ENCODE measurements at regions not wholly inside any gene's neighbourhood (a gene's known extent, or its start where the extent isn't known, plus 50 kb on each side); places are given as distances from the start of the nearest gene placed in this dataset.

DNA sequence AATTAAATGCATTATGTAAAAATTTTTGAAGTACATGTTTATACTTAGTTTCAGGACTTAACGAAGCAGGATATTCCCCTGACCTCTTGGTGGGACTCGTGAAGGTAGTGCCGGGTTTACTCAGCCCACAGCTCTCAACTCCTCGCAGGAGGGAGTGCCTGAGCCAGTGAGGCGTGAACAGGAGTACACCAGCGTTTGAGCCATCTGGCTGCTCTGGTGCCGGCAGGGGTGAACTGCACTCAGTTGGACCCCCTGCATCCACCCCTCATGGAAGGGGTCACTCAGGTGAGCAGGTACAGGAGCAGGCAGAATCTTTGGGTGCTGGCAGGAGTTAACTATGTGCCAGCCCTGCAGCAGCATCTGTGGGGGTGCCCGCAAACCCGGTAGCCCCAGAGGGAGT lies 625.1 kb upstream of the PCDH15 start:
- H3K4me2 ChIP-seq: no peak overlapping the region
- intact Hi-C loops (cut with micrococcal nuclease; ENCODE audit: unreplicated experiment): no loop called here
- H3K9me3 ChIP-seq (ENCODE audit: insufficient read depth, low read depth): no peaks in the 10 kb centered on the region
- 0 out of 2 replicates have a peak overlapping the region, but pooled peaks have one; percentile 13 for H2AFZ ChIP-seq
- no peaks in the 10 kb centered on the region for H4K20me1 ChIP-seq (ENCODE audit: insufficient read depth)
- H3K4me1 ChIP-seq (replicated peaks; ENCODE audit: insufficient read depth): no peaks in the 10 kb centered on the region
- no peaks in the 10 kb centered on the region for H3F3A ChIP-seq (ENCODE audit: insufficient read depth, low read depth)
- no peak for DNase-seq
- no peaks in the 10 kb centered on the region for H3K9me2 ChIP-seq (ENCODE audit: insufficient read depth)
- ChIA-PET POLR2A (ENCODE audit: unreplicated experiment) (no interaction called here), CTCF (no interaction called here)
- H3K79me2 ChIP-seq (ENCODE audit: low read depth): no peaks in the 10 kb centered on the region
- no peaks in the 10 kb centered on the region for H3K36me3 ChIP-seq (ENCODE audit: low read depth)
- no TSS peak for BruUV-seq (replicated peaks)
- H3K27me3 ChIP-seq (ENCODE audit: insufficient read depth, low read depth): no peaks in the 10 kb centered on the region
- TF ChIP-seq CTCF (conservative IDR thresholded peaks at IDR 0.05) (no peak), EZH2 (IDR thresholded peaks at IDR 0.05; ENCODE audit: low read depth) (no peak)
- H3K4me3 ChIP-seq: no peak overlapping the region
- H3K27ac ChIP-seq: no peak overlapping the region

- no peaks in the 10 kb centered on the region for H3K9me3 ChIP-seq (ENCODE audit: insufficient read depth, low read depth)
- no peaks in the 10 kb centered on the region for H3K9me2 ChIP-seq (ENCODE audit: insufficient read depth)
- H3K27me3 ChIP-seq (ENCODE audit: insufficient read depth, low read depth): no peaks in the 10 kb centered on the region
- no peak overlapping the region for H3K4me3 ChIP-seq
- no peak for DNase-seq
- no peaks in the 10 kb centered on the region for H3F3A ChIP-seq (ENCODE audit: insufficient read depth, low read depth)
- no peak overlapping the region for H2AFZ ChIP-seq
- no TSS peak for BruUV-seq (replicated peaks)
- POLR2A ChIA-PET (ENCODE audit: unreplicated experiment): no interaction called here
- TF ChIP-seq CTCF (conservative IDR thresholded peaks at IDR 0.05) (no peak), EZH2 (IDR thresholded peaks at IDR 0.05; ENCODE audit: low read depth) (no peak)
- H4K20me1 ChIP-seq (ENCODE audit: insufficient read depth): no peaks in the 10 kb centered on the region
- intact Hi-C loops (cut with micrococcal nuclease; ENCODE audit: unreplicated experiment): no loop called here
- CTCF ChIA-PET: no interaction called here
- no peaks in the 10 kb centered on the region for H3K36me3 ChIP-seq (ENCODE audit: low read depth)
- H3K27ac ChIP-seq: no peak overlapping the region
- H3K79me2 ChIP-seq (ENCODE audit: low read depth): no peaks in the 10 kb centered on the region
- no peaks in the 10 kb centered on the region for H3K4me1 ChIP-seq (replicated peaks; ENCODE audit: insufficient read depth)
- H3K4me2 ChIP-seq: no peak overlapping the region
Observed at GRCh38 chr10:55410415-55410885, 609.4 kb upstream of the PCDH15 start.

DNA sequence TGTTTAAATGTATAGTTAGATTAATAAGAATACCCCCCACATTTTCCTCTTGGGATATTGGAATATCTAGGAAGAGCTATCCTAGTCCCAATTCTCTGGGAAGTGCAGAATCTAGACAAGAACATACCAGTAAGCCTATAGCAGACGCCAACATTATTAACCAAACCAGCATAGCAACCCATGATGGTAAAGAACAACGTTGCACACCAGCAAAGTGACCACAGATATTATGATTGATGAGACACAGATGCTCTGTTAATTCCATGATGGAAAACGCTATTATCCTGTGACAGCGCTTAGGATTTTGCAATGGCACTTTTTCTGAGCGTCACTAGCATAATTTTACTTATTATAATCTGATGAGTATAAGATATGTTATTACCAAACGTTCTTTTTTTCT lies 603.1 kb upstream of the PCDH15 start:
- Histone ChIP-seq H2AFZ (no peak overlapping the region), H3K4me1 (replicated peaks; ENCODE audit: insufficient read depth) (no peaks in the 10 kb centered on the region), H3K79me2 (ENCODE audit: low read depth) (no peaks in the 10 kb centered on the region), H3K9me2 (ENCODE audit: insufficient read depth) (no peaks in the 10 kb centered on the region), H3K4me2 (no peak overlapping the region), H3K9me3 (ENCODE audit: insufficient read depth, low read depth) (no peaks in the 10 kb centered on the region), H3K4me3 (no peak overlapping the region), H4K20me1 (ENCODE audit: insufficient read depth) (no peaks in the 10 kb centered on the region), H3K27me3 (ENCODE audit: insufficient read depth, low read depth) (no peaks in the 10 kb centered on the region), H3K36me3 (ENCODE audit: low read depth) (no peaks in the 10 kb centered on the region), H3K27ac (no peak overlapping the region), H3F3A (ENCODE audit: insufficient read depth, low read depth) (no peaks in the 10 kb centered on the region)
- POLR2A ChIA-PET (ENCODE audit: unreplicated experiment): no interaction called here
- CTCF ChIA-PET: no interaction called here
- intact Hi-C loops (cut with micrococcal nuclease; ENCODE audit: unreplicated experiment): no loop called here
- no TSS peak for BruUV-seq (replicated peaks)
- no peak for TF ChIP-seq EZH2 (IDR thresholded peaks at IDR 0.05; ENCODE audit: low read depth)
- no peak for TF ChIP-seq CTCF (conservative IDR thresholded peaks at IDR 0.05)
- no peak for DNase-seq
